ENCODE measurements at regions not wholly inside any gene's neighbourhood (a gene's known extent, or its start where the extent isn't known, plus 50 kb on each side); places are given as distances from the start of the nearest gene placed in this dataset.
A peak's percentile ranks its signal among the peaks of the same experiment; 100 is the strongest.

DNA sequence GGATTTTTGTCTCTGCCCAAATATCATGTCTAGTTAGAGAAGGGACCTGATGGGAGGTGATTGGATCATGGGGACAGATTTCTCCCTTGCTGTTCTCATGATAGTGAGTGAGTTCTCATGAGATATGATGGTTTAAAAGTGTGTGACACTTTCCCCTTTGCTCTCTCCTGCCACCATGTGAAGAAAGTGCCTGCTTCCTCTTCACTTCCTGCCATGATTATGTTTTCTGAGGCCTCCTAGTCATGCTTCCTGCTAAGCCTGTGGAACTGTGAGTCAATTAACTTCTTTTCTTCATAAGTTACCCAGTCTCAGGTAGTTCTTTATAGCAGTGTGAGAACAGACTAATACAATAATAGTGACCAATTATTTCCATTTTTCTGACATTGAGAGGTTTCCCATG is 167.3 kb upstream of the CYRIA start:
- H3K79me2 ChIP-seq (replicated peaks; ENCODE audit: insufficient read depth) = no peaks in the 10 kb centered on the region
- Mint-ChIP-seq H3K4me3 (no peak overlapping the region), H3K9me3 (no peaks in the 10 kb centered on the region), H3K4me1 (peaks cover 5% of the 10 kb centered on the region; the same call in 2 of the 3 replicates), H3K27me3 (ENCODE audit: insufficient read depth, low read depth, poor library complexity) (peaks cover 2% of the 10 kb centered on the region), H3K36me3 (ENCODE audit: low read depth) (no peaks in the 10 kb centered on the region), H3K27ac (no peak overlapping the region)
- 0 out of 2 replicates have a peak overlapping the region, but pooled peaks have one; percentile 23 for H2AFZ ChIP-seq
- no peaks in the 10 kb centered on the region for H4K20me1 ChIP-seq (replicated peaks; ENCODE audit: insufficient read depth)
- DNase-seq (ENCODE audit: low spot score) (no peak), ATAC-seq (no peak)
- peaks cover 9% of the 10 kb centered on the region; the same call in 1 of the 2 replicates for H3K9me2 ChIP-seq (ENCODE audit: insufficient read depth)
- H3F3A ChIP-seq (replicated peaks; ENCODE audit: low read depth) = no peaks in the 10 kb centered on the region
- no peak overlapping the region for H3K4me2 ChIP-seq
- no peaks in the 10 kb centered on the region for H3K36me3 ChIP-seq (ENCODE audit: insufficient read depth)
- TF ChIP-seq ZNF114 (CRISPR knock-in tag; IDR thresholded peaks at IDR 0.05) (no peak), EZH2phosphoT487 (IDR thresholded peaks at IDR 0.05; ENCODE audit: unreplicated experiment) (no peak), STAT1 (IDR thresholded peaks at IDR 0.05; ENCODE audit: unreplicated experiment) (no peak), ZNF331 (CRISPR knock-in tag; IDR thresholded peaks at IDR 0.05; ENCODE audit: low read depth) (no peak), JUNB (IDR thresholded peaks at IDR 0.05; ENCODE audit: unreplicated experiment) (no peak), CTCF (conservative IDR thresholded peaks at IDR 0.05; ENCODE audit: low read depth in 2 of 2) (no peak), CREB1 (CRISPR knock-in tag; IDR thresholded peaks at IDR 0.05; ENCODE audit: low read depth) (no peak), NANOG (IDR thresholded peaks at IDR 0.05; ENCODE audit: borderline replicate concordance) (no peak), EZH2 (IDR thresholded peaks at IDR 0.05; ENCODE audit: low read depth, unreplicated experiment) (no peak), POLR2AphosphoS5 (IDR thresholded peaks at IDR 0.05; ENCODE audit: low read depth) (no peak)
- TF ChIP-seq, protein P1, sequence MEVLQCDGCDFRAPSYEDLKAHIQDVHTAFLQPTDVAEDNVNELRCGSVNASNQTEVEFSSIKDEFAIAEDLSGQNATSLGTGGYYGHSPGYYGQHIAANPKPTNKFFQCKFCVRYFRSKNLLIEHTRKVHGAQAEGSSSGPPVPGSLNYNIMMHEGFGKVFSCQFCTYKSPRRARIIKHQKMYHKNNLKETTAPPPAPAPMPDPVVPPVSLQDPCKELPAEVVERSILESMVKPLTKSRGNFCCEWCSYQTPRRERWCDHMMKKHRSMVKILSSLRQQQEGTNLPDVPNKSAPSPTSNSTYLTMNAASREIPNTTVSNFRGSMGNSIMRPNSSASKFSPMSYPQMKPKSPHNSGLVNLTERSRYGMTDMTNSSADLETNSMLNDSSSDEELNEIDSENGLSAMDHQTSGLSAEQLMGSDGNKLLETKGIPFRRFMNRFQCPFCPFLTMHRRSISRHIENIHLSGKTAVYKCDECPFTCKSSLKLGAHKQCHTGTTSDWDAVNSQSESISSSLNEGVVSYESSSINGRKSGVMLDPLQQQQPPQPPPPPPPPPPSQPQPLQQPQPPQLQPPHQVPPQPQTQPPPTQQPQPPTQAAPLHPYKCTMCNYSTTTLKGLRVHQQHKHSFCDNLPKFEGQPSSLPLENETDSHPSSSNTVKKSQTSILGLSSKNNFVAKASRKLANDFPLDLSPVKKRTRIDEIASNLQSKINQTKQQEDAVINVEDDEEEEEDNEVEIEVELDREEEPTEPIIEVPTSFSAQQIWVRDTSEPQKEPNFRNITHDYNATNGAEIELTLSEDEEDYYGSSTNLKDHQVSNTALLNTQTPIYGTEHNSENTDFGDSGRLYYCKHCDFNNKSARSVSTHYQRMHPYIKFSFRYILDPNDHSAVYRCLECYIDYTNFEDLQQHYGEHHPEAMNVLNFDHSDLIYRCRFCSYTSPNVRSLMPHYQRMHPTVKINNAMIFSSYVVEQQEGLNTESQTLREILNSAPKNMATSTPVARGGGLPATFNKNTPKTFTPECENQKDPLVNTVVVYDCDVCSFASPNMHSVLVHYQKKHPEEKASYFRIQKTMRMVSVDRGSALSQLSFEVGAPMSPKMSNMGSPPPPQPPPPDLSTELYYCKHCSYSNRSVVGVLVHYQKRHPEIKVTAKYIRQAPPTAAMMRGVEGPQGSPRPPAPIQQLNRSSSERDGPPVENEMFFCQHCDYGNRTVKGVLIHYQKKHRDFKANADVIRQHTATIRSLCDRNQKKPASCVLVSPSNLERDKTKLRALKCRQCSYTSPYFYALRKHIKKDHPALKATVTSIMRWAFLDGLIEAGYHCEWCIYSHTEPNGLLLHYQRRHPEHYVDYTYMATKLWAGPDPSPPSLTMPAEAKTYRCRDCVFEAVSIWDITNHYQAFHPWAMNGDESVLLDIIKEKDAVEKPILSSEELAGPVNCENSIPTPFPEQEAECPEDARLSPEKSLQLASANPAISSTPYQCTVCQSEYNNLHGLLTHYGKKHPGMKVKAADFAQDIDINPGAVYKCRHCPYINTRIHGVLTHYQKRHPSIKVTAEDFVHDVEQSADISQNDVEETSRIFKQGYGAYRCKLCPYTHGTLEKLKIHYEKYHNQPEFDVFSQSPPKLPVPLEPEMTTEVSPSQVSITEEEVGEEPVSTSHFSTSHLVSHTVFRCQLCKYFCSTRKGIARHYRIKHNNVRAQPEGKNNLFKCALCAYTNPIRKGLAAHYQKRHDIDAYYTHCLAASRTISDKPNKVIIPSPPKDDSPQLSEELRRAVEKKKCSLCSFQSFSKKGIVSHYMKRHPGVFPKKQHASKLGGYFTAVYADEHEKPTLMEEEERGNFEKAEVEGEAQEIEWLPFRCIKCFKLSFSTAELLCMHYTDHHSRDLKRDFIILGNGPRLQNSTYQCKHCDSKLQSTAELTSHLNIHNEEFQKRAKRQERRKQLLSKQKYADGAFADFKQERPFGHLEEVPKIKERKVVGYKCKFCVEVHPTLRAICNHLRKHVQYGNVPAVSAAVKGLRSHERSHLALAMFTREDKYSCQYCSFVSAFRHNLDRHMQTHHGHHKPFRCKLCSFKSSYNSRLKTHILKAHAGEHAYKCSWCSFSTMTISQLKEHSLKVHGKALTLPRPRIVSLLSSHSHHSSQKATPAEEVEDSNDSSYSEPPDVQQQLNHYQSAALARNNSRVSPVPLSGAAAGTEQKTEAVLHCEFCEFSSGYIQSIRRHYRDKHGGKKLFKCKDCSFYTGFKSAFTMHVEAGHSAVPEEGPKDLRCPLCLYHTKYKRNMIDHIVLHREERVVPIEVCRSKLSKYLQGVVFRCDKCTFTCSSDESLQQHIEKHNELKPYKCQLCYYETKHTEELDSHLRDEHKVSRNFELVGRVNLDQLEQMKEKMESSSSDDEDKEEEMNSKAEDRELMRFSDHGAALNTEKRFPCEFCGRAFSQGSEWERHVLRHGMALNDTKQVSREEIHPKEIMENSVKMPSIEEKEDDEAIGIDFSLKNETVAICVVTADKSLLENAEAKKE (CRISPR knock-in tag; IDR thresholded peaks at IDR 0.05) = no peak
- TF ChIP-seq, protein P2, sequence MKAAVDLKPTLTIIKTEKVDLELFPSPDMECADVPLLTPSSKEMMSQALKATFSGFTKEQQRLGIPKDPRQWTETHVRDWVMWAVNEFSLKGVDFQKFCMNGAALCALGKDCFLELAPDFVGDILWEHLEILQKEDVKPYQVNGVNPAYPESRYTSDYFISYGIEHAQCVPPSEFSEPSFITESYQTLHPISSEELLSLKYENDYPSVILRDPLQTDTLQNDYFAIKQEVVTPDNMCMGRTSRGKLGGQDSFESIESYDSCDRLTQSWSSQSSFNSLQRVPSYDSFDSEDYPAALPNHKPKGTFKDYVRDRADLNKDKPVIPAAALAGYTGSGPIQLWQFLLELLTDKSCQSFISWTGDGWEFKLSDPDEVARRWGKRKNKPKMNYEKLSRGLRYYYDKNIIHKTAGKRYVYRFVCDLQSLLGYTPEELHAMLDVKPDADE (IDR thresholded peaks at IDR 0.05) = no peak
- TF ChIP-seq, protein P3, sequence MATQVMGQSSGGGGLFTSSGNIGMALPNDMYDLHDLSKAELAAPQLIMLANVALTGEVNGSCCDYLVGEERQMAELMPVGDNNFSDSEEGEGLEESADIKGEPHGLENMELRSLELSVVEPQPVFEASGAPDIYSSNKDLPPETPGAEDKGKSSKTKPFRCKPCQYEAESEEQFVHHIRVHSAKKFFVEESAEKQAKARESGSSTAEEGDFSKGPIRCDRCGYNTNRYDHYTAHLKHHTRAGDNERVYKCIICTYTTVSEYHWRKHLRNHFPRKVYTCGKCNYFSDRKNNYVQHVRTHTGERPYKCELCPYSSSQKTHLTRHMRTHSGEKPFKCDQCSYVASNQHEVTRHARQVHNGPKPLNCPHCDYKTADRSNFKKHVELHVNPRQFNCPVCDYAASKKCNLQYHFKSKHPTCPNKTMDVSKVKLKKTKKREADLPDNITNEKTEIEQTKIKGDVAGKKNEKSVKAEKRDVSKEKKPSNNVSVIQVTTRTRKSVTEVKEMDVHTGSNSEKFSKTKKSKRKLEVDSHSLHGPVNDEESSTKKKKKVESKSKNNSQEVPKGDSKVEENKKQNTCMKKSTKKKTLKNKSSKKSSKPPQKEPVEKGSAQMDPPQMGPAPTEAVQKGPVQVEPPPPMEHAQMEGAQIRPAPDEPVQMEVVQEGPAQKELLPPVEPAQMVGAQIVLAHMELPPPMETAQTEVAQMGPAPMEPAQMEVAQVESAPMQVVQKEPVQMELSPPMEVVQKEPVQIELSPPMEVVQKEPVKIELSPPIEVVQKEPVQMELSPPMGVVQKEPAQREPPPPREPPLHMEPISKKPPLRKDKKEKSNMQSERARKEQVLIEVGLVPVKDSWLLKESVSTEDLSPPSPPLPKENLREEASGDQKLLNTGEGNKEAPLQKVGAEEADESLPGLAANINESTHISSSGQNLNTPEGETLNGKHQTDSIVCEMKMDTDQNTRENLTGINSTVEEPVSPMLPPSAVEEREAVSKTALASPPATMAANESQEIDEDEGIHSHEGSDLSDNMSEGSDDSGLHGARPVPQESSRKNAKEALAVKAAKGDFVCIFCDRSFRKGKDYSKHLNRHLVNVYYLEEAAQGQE (IDR thresholded peaks at IDR 0.05; ENCODE audit: unreplicated experiment) = no peak
- 0 out of 2 replicates have a peak, but pooled peaks cover 6% of the 10 kb centered on the region for H3K4me1 ChIP-seq (ENCODE audit: insufficient read depth)
- H3K4me3 ChIP-seq = no peak overlapping the region
- no peaks in the 10 kb centered on the region for H3K27me3 ChIP-seq (ENCODE audit: insufficient read depth)
- H3K27ac ChIP-seq (ENCODE audit: low read depth) = no peak overlapping the region

Data from GM23338 (cell line).